IgD-negative memory B cell (primary cell): ENCODE measurements at regions not wholly inside any gene's neighbourhood (a gene's known extent, or its start where the extent isn't known, plus 50 kb on each side); places are given as distances from the start of the nearest gene placed in this dataset.
"Not testable (repeated sequence)": the region's sequence is repeated elsewhere in the genome, so short reads cannot be mapped to it uniquely, and the experiment has no call there.

Experiments
- H3K27ac Mint-ChIP-seq, 3 donors: one replicate each; pipeline ENCODE4 v1.8.0; 2020 to 2022; ENCODE audit warnings: mild to moderate bottlenecking in 3 of 3, mixed read lengths in 3 of 3, moderate library complexity in 1 of 3
- H3K27me3 Mint-ChIP-seq: one replicate; pipeline ENCODE4 v1.8.0; 2021; ENCODE audit warnings: mixed read lengths
- H3K36me3 Mint-ChIP-seq: one replicate; pipeline ENCODE4 v1.8.0; 2020; ENCODE audit warnings: mild to moderate bottlenecking, mixed read lengths
- H3K4me1 Mint-ChIP-seq, 3 donors: one replicate each; pipeline ENCODE4 v1.8.0; 2020 to 2022; ENCODE audit warnings: mixed read lengths in 3 of 3, mild to moderate bottlenecking in 1 of 3
- H3K4me3 Mint-ChIP-seq, 4 donors: one replicate each; pipeline ENCODE4 v1.8.0; 2020 to 2022; ENCODE audit warnings: mild to moderate bottlenecking in 4 of 4, mixed read lengths in 4 of 4, moderate library complexity in 3 of 4
- H3K9me3 Mint-ChIP-seq, 3 donors: one replicate each; pipeline ENCODE4 v1.8.0; 2020 to 2021; ENCODE audit warnings: mixed read lengths in 3 of 3, mild to moderate bottlenecking in 1 of 3

DNA sequence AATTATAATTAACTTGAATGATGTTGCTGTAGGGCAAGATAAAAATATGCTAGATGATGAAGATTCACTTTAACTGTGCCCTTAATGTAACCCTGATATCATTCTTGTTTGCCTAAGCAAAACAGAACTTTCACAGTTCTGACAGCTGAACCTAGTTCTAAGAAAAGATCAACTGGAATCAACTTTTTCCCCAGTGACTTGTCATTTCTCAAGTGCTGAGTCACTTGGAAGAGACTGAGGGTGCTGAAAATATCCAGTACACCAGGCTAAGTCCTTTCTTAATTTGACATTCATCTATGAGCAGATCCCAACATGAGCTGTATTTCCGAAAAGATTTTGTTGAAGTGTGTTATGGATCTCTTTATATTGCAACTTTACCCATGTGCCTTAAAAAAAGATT lies 140.4 kb downstream of the MID1IP1 start:
- H3K9me3 Mint-ChIP-seq = peaks cover 0 to 11% (median 2%) of the 10 kb centered on the region in 3 donors
- no peak overlapping the region for H3K4me3 Mint-ChIP-seq
- no peaks in the 10 kb centered on the region for H3K27me3 Mint-ChIP-seq
- H3K4me1 Mint-ChIP-seq = no peaks in the 10 kb centered on the region
- H3K27ac Mint-ChIP-seq = no peak overlapping the region
- no peaks in the 10 kb centered on the region for H3K36me3 Mint-ChIP-seq

GRCh38 chrX:38943120-38943519 lies 141.9 kb downstream of the MID1IP1 start:
- no peak overlapping the region for H3K27ac Mint-ChIP-seq
- H3K4me1 Mint-ChIP-seq = no peaks in the 10 kb centered on the region
- H3K9me3 Mint-ChIP-seq = peaks cover 0 to 13% (median 2%) of the 10 kb centered on the region in 3 donors
- no peak overlapping the region for H3K4me3 Mint-ChIP-seq
- H3K27me3 Mint-ChIP-seq = no peaks in the 10 kb centered on the region
- no peaks in the 10 kb centered on the region for H3K36me3 Mint-ChIP-seq

DNA sequence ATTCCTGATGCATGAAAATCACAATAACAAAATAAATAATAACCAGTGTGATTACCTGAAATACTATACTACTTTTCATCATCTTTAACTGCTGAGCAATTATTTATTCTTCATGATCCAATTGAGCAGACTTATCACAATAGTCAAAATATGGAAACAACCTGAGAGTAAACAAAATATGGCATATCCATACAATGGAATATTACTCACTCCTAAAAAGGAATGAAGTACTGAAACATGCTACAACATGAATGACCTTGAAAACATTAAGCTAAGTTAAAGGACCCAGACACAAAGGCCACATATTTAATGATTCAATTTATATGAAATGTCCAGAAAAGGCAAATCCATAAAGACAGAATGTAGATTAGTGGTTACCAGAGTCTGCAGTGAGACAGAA lies 146.8 kb downstream of the MID1IP1 start:
- Mint-ChIP-seq H3K36me3 (no peaks in the 10 kb centered on the region), H3K27ac (no peak overlapping the region), H3K27me3 (peaks cover 3% of the 10 kb centered on the region), H3K9me3 (peaks cover 0 to 10% (median 6%) of the 10 kb centered on the region in 3 donors), H3K4me1 (no peaks in the 10 kb centered on the region), H3K4me3 (no peak overlapping the region)

GRCh38 chrX:38954520-38954919 lies 153.3 kb downstream of the MID1IP1 start:
- Mint-ChIP-seq H3K36me3 (no peaks in the 10 kb centered on the region), H3K4me1 (no peaks in the 10 kb centered on the region), H3K4me3 (no peak overlapping the region), H3K27ac (no peak overlapping the region), H3K9me3 (peaks cover 0 to 6% (median 4%) of the 10 kb centered on the region in 3 donors), H3K27me3 (peaks cover 3% of the 10 kb centered on the region)

GRCh38 chrX:38959736-38960135 lies 158.5 kb downstream of the MID1IP1 start:
- H3K27me3 Mint-ChIP-seq = peaks cover 4% of the 10 kb centered on the region
- no peaks in the 10 kb centered on the region for H3K4me1 Mint-ChIP-seq
- H3K36me3 Mint-ChIP-seq = no peaks in the 10 kb centered on the region
- peaks cover 0 to 12% (median 2%) of the 10 kb centered on the region in 3 donors for H3K9me3 Mint-ChIP-seq
- H3K27ac Mint-ChIP-seq = no peak overlapping the region
- H3K4me3 Mint-ChIP-seq = no peak overlapping the region

DNA sequence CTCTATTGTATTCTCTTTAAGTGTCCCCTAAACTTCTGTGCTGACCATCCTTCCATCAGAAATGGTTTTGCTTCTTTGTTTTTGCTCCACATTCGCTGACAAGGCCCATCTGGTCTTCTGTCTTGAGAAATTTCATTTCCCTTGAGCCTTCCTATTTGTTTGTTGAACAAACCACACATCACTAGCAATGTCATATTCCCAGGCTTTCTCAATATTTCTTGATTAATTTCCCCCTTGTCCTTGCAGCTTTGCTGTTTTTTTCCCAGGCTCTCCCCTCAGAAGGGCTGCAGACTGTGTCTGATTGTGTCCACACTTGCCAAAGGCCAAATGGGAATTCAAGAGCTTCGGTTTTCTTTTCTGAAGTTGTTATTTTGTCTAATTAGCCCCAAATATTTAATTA lies 158.9 kb downstream of the MID1IP1 start:
- H3K9me3 Mint-ChIP-seq = peaks cover 0 to 12% (median 2%) of the 10 kb centered on the region in 3 donors
- H3K36me3 Mint-ChIP-seq = no peaks in the 10 kb centered on the region
- H3K27ac Mint-ChIP-seq = no peak overlapping the region
- H3K4me1 Mint-ChIP-seq = no peaks in the 10 kb centered on the region
- H3K27me3 Mint-ChIP-seq = peaks cover 4% of the 10 kb centered on the region
- H3K4me3 Mint-ChIP-seq = no peak overlapping the region

- H3K27ac Mint-ChIP-seq = no peak overlapping the region
- H3K9me3 Mint-ChIP-seq = peaks cover 0 to 12% (median 2%) of the 10 kb centered on the region in 3 donors
- no peaks in the 10 kb centered on the region for H3K36me3 Mint-ChIP-seq
Measured at GRCh38 chrX:38961936-38962335, 160.7 kb downstream of the MID1IP1 start.

GRCh38 chrX:38963244-38963643 lies 162.0 kb downstream of the MID1IP1 start:
- H3K36me3 Mint-ChIP-seq, H3K27ac Mint-ChIP-seq, H3K4me3 Mint-ChIP-seq, H3K27me3 Mint-ChIP-seq, H3K4me1 Mint-ChIP-seq: not testable (repeated sequence)
- peaks cover 0 to 12% (median 4%) of the 10 kb centered on the region in 3 donors for H3K9me3 Mint-ChIP-seq

More at GRCh38 chrX:38961936-38962335, 160.7 kb downstream of the MID1IP1 start:
- peaks cover 4% of the 10 kb centered on the region for H3K27me3 Mint-ChIP-seq
- no peak overlapping the region for H3K4me3 Mint-ChIP-seq
- H3K4me1 Mint-ChIP-seq = no peaks in the 10 kb centered on the region

DNA sequence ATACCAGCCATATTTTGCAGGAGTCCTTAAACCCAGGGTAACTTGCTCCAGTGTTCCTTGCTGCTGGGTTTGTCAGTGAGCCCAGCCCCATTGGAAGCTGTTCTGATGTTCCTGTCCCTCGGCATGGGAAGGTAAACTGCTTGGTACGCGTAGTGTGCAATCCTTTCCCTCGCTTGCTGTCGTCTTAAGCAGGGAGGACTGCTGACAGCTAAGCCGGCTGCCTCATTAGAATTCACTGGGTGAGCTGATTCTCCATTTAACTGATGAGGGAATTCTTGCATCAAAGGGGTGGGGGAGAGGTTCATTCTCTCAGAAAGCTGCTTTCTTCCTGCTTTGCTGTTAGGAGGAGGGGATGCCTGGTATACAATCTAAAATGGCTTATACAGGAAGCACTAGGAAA lies 164.6 kb downstream of the MID1IP1 start:
- Mint-ChIP-seq H3K9me3 (peaks cover 0 to 12% (median 7%) of the 10 kb centered on the region in 3 donors), H3K27ac (no peak overlapping the region), H3K4me1 (no peaks in the 10 kb centered on the region), H3K36me3 (no peaks in the 10 kb centered on the region), H3K4me3 (no peak overlapping the region), H3K27me3 (peaks cover 9% of the 10 kb centered on the region)

DNA sequence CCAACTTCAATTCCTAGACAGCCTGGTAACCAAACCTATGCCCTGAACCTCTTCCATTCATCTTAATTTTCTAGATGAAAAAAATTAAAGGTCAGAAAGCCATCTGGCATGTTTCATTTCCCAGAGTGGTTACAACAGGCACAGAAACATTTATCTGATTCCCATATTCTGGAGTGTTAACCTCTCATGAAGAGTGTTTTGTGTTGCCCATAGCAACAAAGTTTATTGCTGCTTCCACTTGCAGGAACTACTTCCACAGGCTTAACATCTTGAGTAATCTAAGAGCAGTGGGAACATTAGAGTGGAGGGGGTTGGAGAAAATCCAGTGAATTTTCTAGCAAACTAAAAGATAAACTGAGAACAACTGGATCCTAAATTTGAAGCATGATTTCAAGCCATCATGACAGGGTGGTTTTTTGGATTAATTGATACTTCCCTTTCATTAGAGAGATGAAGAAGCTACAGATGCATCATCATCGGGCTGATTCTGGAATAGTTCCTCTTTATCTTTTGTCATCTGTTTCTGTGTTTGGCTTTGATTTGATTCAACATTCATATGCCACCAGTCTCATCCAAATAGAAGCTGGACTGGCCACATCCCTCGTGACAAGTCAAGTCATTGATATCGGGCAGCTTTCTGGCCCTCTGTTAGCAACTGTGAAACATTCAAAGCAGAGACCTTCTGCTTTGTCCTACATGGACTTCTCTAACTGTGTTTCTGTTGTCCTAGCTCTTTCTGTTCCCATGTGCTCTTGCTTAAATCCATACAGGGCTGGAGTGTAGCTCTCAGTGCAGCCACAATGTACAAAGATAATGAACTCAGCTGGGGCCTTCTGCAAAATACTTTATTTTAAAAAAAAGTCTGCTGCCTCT lies 167.3 kb downstream of the MID1IP1 start:
- H3K9me3 Mint-ChIP-seq = peaks cover 0 to 8% (median 7%) of the 10 kb centered on the region in 3 donors
- H3K4me3 Mint-ChIP-seq = no peak overlapping the region
- peaks cover 5% of the 10 kb centered on the region for H3K27me3 Mint-ChIP-seq
- no peaks in the 10 kb centered on the region for H3K4me1 Mint-ChIP-seq
- no peak overlapping the region for H3K27ac Mint-ChIP-seq
- H3K36me3 Mint-ChIP-seq = no peaks in the 10 kb centered on the region

DNA sequence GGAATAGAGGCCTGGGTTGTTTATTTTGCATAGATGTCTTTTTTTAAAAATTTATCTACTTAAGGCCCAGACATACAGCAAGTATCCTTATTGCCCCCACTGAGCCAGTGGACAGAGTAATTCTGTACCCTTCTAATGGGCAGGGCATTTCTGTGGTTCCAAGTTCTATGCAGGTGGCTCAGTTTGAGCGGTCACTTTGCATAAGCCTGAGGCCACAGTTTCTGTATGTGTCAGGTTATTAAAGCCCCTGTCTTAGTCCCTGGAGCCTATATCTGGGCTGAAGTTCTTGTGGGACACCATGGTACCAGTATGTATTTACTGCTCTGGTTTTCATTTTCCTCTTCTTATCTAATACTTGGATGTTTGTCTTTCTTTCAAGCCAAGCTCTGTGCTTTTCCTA lies 168.8 kb downstream of the MID1IP1 start:
- H3K4me3 Mint-ChIP-seq = no peak overlapping the region
- H3K27ac Mint-ChIP-seq = no peak overlapping the region
- no peaks in the 10 kb centered on the region for H3K36me3 Mint-ChIP-seq
- peaks cover 0 to 8% (median 0%) of the 10 kb centered on the region in 3 donors for H3K9me3 Mint-ChIP-seq
- H3K4me1 Mint-ChIP-seq = no peaks in the 10 kb centered on the region
- H3K27me3 Mint-ChIP-seq = peaks cover 5% of the 10 kb centered on the region

- Mint-ChIP-seq H3K36me3 (no peaks in the 10 kb centered on the region), H3K27ac (peak overlapping the region in 1 of 3 donors; percentile 73), H3K4me1 (no peaks in the 10 kb centered on the region), H3K4me3 (no peak overlapping the region), H3K9me3 (peaks cover 0 to 8% (median 0%) of the 10 kb centered on the region in 3 donors), H3K27me3 (peaks cover 5% of the 10 kb centered on the region)
Measured at GRCh38 chrX:38970845-38971244, 169.6 kb downstream of the MID1IP1 start.

- H3K4me3 Mint-ChIP-seq = no peak overlapping the region
- H3K36me3 Mint-ChIP-seq = no peaks in the 10 kb centered on the region
Measured at GRCh38 chrX:38973322-38973721, 172.1 kb downstream of the MID1IP1 start.

GRCh38 chrX:38974542-38974941 lies 173.3 kb downstream of the MID1IP1 start:
- peaks cover 0 to 6% (median 0%) of the 10 kb centered on the region in 3 donors for H3K9me3 Mint-ChIP-seq
- H3K4me1 Mint-ChIP-seq = no peaks in the 10 kb centered on the region
- no peaks in the 10 kb centered on the region for H3K36me3 Mint-ChIP-seq
- no peaks in the 10 kb centered on the region for H3K27me3 Mint-ChIP-seq
- H3K27ac Mint-ChIP-seq = no peak overlapping the region
- no peak overlapping the region for H3K4me3 Mint-ChIP-seq

More at GRCh38 chrX:38973322-38973721, 172.1 kb downstream of the MID1IP1 start:
- Mint-ChIP-seq H3K4me1 (no peaks in the 10 kb centered on the region), H3K27ac (no peak overlapping the region), H3K9me3 (peaks cover 0 to 6% (median 0%) of the 10 kb centered on the region in 3 donors), H3K27me3 (no peaks in the 10 kb centered on the region)

DNA sequence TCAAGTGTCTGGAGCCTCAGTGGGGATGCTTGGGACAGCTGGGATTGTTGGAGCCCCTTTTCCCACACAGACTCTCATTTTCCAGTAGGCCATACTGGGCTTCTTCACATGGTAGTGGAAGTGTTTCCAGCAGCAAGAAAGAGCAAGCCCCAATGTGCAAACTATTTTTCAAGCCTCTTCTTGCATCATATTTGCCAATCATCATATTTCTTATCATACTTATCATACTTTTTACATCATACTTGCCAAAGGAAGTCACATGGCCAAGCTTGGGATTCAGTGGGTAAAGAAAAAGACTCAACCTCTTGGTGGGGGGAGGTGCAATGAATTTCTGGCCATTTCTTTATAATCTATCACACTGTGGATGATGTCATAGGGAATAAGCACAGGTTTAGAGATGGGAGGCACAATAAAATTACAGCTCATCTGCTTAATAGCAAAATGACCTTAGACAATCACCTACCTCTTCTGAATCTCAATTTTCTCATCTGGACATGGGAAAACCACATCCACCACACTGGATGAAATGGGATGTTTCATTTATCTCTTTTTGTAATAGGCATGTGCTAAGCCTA lies 174.2 kb downstream of the MID1IP1 start:
- Mint-ChIP-seq H3K4me3 (no peak overlapping the region), H3K27me3 (peaks cover 1% of the 10 kb centered on the region), H3K9me3 (peaks cover 0 to 4% (median 0%) of the 10 kb centered on the region in 3 donors), H3K27ac (no peak overlapping the region), H3K4me1 (no peaks in the 10 kb centered on the region), H3K36me3 (no peaks in the 10 kb centered on the region)
